ENCODE measurements at regions not wholly inside any gene's neighbourhood (a gene's known extent, or its start where the extent isn't known, plus 50 kb on each side); places are given as distances from the start of the nearest gene placed in this dataset.

GRCh38 chr6:119952696-119953095 is 603.1 kb upstream of the MAN1A1 start:
- Histone ChIP-seq H3K9me1 (ENCODE audit: control insufficient read depth, extremely low read depth, insufficient read depth, low read length) (no peaks in the 10 kb centered on the region), H3K4me3 (ENCODE audit: control insufficient read depth in 2 of 3, extremely low read depth in 1 of 3, insufficient read depth in 2 of 3, low read depth in 1 of 3, low read length in 3 of 3) (no peak overlapping the region), H3K79me2 (ENCODE audit: control insufficient read depth, insufficient read depth, low read length) (no peaks in the 10 kb centered on the region), H3K9me3 (ENCODE audit: control insufficient read depth, low read depth, low read length) (no peaks in the 10 kb centered on the region), H3K4me1 (ENCODE audit: control insufficient read depth, extremely low read depth, insufficient read depth, low read length) (no peaks in the 10 kb centered on the region), H3K9ac (ENCODE audit: control insufficient read depth, extremely low read depth, insufficient read depth, low read length) (no peak overlapping the region), H2AFZ (ENCODE audit: control insufficient read depth, low read length) (no peak overlapping the region), H4K20me1 (ENCODE audit: control insufficient read depth, extremely low read depth, insufficient read depth, low read length) (no peaks in the 10 kb centered on the region), H3K36me3 (ENCODE audit: control insufficient read depth in 2 of 2, extremely low read depth in 1 of 2, insufficient read depth in 2 of 2, low read length in 2 of 2) (no peaks in the 10 kb centered on the region), H3K4me2 (ENCODE audit: control insufficient read depth, extremely low read depth, insufficient read depth, low read depth, low read length) (no peak overlapping the region), H3K27me3 (ENCODE audit: control insufficient read depth, extremely low read depth, insufficient read depth, low read length) (no peaks in the 10 kb centered on the region), H3K27ac (ENCODE audit: control insufficient read depth, insufficient read depth, low read length) (no peak overlapping the region)
- FAIRE-seq: no peak
- DNase-seq (ENCODE audit: low read depth, low spot score): no peak
- TF ChIP-seq, protein P1, sequence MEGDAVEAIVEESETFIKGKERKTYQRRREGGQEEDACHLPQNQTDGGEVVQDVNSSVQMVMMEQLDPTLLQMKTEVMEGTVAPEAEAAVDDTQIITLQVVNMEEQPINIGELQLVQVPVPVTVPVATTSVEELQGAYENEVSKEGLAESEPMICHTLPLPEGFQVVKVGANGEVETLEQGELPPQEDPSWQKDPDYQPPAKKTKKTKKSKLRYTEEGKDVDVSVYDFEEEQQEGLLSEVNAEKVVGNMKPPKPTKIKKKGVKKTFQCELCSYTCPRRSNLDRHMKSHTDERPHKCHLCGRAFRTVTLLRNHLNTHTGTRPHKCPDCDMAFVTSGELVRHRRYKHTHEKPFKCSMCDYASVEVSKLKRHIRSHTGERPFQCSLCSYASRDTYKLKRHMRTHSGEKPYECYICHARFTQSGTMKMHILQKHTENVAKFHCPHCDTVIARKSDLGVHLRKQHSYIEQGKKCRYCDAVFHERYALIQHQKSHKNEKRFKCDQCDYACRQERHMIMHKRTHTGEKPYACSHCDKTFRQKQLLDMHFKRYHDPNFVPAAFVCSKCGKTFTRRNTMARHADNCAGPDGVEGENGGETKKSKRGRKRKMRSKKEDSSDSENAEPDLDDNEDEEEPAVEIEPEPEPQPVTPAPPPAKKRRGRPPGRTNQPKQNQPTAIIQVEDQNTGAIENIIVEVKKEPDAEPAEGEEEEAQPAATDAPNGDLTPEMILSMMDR (optimal IDR thresholded peaks at IDR 0.05 in 1 of 3, IDR thresholded peaks at IDR 0.05 in 1 of 3, conservative IDR thresholded peaks at IDR 0.05 in 1 of 3; ENCODE audit: extremely low read depth in 1 of 3, insufficient read depth in 2 of 3, low read length in 3 of 3): no peak
- TF ChIP-seq EZH2 (IDR thresholded peaks at IDR 0.05; ENCODE audit: low read length): no peak
- dilution Hi-C loops (cut with MboI; ENCODE audit: extremely low pct_ligation_motif_present, low sequenced_read_pairs): no loop called here

- H3K9ac ChIP-seq (ENCODE audit: control insufficient read depth, extremely low read depth, insufficient read depth, low read length): no peak overlapping the region
- no peak overlapping the region for H3K4me3 ChIP-seq (ENCODE audit: control insufficient read depth in 2 of 3, extremely low read depth in 1 of 3, insufficient read depth in 2 of 3, low read depth in 1 of 3, low read length in 3 of 3)
- no peaks in the 10 kb centered on the region for H3K36me3 ChIP-seq (ENCODE audit: control insufficient read depth in 2 of 2, extremely low read depth in 1 of 2, insufficient read depth in 2 of 2, low read length in 2 of 2)
- H2AFZ ChIP-seq (ENCODE audit: control insufficient read depth, low read length): no peak overlapping the region
- H3K4me2 ChIP-seq (ENCODE audit: control insufficient read depth, extremely low read depth, insufficient read depth, low read depth, low read length): no peak overlapping the region
- TF ChIP-seq EZH2 (IDR thresholded peaks at IDR 0.05; ENCODE audit: low read length): no peak
- TF ChIP-seq, protein P1 (optimal IDR thresholded peaks at IDR 0.05 in 1 of 3, IDR thresholded peaks at IDR 0.05 in 1 of 3, conservative IDR thresholded peaks at IDR 0.05 in 1 of 3; ENCODE audit: extremely low read depth in 1 of 3, insufficient read depth in 2 of 3, low read length in 3 of 3): no peak
- H3K27ac ChIP-seq (ENCODE audit: control insufficient read depth, insufficient read depth, low read length): no peak overlapping the region
- FAIRE-seq: no peak
- no peak for DNase-seq (ENCODE audit: low read depth, low spot score)
- no peaks in the 10 kb centered on the region for H3K79me2 ChIP-seq (ENCODE audit: control insufficient read depth, insufficient read depth, low read length)
- H3K9me3 ChIP-seq (ENCODE audit: control insufficient read depth, low read depth, low read length): no peaks in the 10 kb centered on the region
- H4K20me1 ChIP-seq (ENCODE audit: control insufficient read depth, extremely low read depth, insufficient read depth, low read length): no peaks in the 10 kb centered on the region
- no peaks in the 10 kb centered on the region for H3K4me1 ChIP-seq (ENCODE audit: control insufficient read depth, extremely low read depth, insufficient read depth, low read length)
- H3K27me3 ChIP-seq (ENCODE audit: control insufficient read depth, extremely low read depth, insufficient read depth, low read length): no peaks in the 10 kb centered on the region
- H3K9me1 ChIP-seq (ENCODE audit: control insufficient read depth, extremely low read depth, insufficient read depth, low read length): no peaks in the 10 kb centered on the region
- dilution Hi-C loops (cut with MboI; ENCODE audit: extremely low pct_ligation_motif_present, low sequenced_read_pairs): no loop called here
These were observed 601.1 kb upstream of the MAN1A1 start for GRCh38 chr6:119950681-119951080.

Data from keratinocyte (primary cell).